H1 (cell line): ENCODE measurements at regions not wholly inside any gene's neighbourhood (a gene's known extent, or its start where the extent isn't known, plus 50 kb on each side); places are given as distances from the start of the nearest gene placed in this dataset.

Source experiments
- ASH2L ChIP-seq: fragments of 200-600, 300-600 bp; sonication (generic); IDR thresholded peaks from one replicate; pipeline ENCODE4 v1.7.1; 2017; ENCODE audit warnings: low read length
- CREB1 ChIP-seq: IDR thresholded peaks from 2 replicates; pipeline ENCODE4 v1.6.1; 2012; ENCODE audit warnings: inconsistent platforms
- EZH2 ChIP-seq: fragments of 200-600 bp; sonication (generic); IDR thresholded peaks from 2 replicates; pipeline ENCODE4 v1.7.1; 2012; ENCODE audit warnings: low read depth, mild to moderate bottlenecking, moderate library complexity, low read length, inconsistent platforms; ENCODE audit not compliant: severe bottlenecking
- JUN ChIP-seq: IDR thresholded peaks from 2 replicates; pipeline ENCODE4 v1.6.1; 2011; ENCODE audit warnings: low read depth, mild to moderate bottlenecking, improper control_type of control experiment, low read length
- NRF1 ChIP-seq: IDR thresholded peaks from 2 replicates; pipeline ENCODE4 v1.6.1; 2011; ENCODE audit warnings: mild to moderate bottlenecking, low read depth, low read length, improper control_type of control experiment
- POLR2A ChIP-seq, 2 experiments: IDR thresholded peaks; 1 replicate in 1 of 2; 2 replicates in 1 of 2; pipeline ENCODE4 v1.6.1; 2011; ENCODE audit warnings: low read depth in 2 of 2, low read length in 2 of 2, mild to moderate bottlenecking in 2 of 2; ENCODE audit errors: control extremely low read depth in 1 of 2
- POLR2AphosphoS5 ChIP-seq: IDR thresholded peaks from 2 replicates; pipeline ENCODE4 v1.6.1; 2011; ENCODE audit warnings: low read depth, low read length
- RFX5 ChIP-seq: IDR thresholded peaks from 2 replicates; pipeline ENCODE4 v1.6.1; 2011; ENCODE audit warnings: low read depth, low read length, improper control_type of control experiment, borderline replicate concordance
- SIN3A ChIP-seq, 2 experiments: IDR thresholded peaks in 1 of 2; conservative IDR thresholded peaks in 1 of 2; 2 replicates each; pipeline ENCODE4 v1.6.1; 2011 to 2012; ENCODE audit warnings: low read length in 2 of 2, improper control_type of control experiment in 1 of 2, low read depth in 1 of 2, mild to moderate bottlenecking in 1 of 2
- SP1 ChIP-seq: IDR thresholded peaks from 2 replicates; pipeline ENCODE4 v1.6.1; 2011; ENCODE audit warnings: low read depth, low read length
- SRF ChIP-seq: IDR thresholded peaks from 2 replicates; pipeline ENCODE4 v1.6.1; 2011; ENCODE audit warnings: mild to moderate bottlenecking, low read depth, low read length, moderate library complexity
- SUZ12 ChIP-seq: fragments of 200-600 bp; sonication (generic); IDR thresholded peaks from 2 replicates; pipeline ENCODE4 v1.6.1; 2012; ENCODE audit warnings: mild to moderate bottlenecking, inconsistent platforms, low read length, moderate library complexity, mixed read lengths
- TEAD4 ChIP-seq: IDR thresholded peaks from 2 replicates; pipeline ENCODE4 v1.6.1; 2012; ENCODE audit warnings: low read depth, low read length, inconsistent platforms, mixed read lengths
- TF ChIP-seq, protein P1 (sequence below), 3 experiments: IDR thresholded peaks; 1 replicate in 2 of 3; 2 replicates in 1 of 3; pipeline versions ENCODE4 v1.5.1 to v1.6.1; 2011; ENCODE audit warnings: low read length in 3 of 3, mild to moderate bottlenecking in 3 of 3, inconsistent platforms in 2 of 3, low read depth in 1 of 3, moderate library complexity in 1 of 3; ENCODE audit not compliant: insufficient read depth in 1 of 3; ENCODE audit errors: control extremely low read depth in 1 of 3

- TF ChIP-seq NRF1 (no peak), SP1 (no peak), POLR2AphosphoS5 (no peak), SIN3A (conservative IDR thresholded peaks at IDR 0.05 in 1 of 2, IDR thresholded peaks at IDR 0.05 in 1 of 2; ENCODE audit: low read depth in 1 of 2, low read length in 2 of 2) (no peak), CREB1 (no peak), RFX5 (no peak), POLR2A (IDR thresholded peaks at IDR 0.05; ENCODE audit: control extremely low read depth in 1 of 2, low read depth in 2 of 2, low read length in 2 of 2) (no peak), EZH2 (no peak), JUN (no peak), SUZ12 (no peak), ASH2L (no peak), TEAD4 (no peak), SRF (no peak)
- TF ChIP-seq, protein P1, sequence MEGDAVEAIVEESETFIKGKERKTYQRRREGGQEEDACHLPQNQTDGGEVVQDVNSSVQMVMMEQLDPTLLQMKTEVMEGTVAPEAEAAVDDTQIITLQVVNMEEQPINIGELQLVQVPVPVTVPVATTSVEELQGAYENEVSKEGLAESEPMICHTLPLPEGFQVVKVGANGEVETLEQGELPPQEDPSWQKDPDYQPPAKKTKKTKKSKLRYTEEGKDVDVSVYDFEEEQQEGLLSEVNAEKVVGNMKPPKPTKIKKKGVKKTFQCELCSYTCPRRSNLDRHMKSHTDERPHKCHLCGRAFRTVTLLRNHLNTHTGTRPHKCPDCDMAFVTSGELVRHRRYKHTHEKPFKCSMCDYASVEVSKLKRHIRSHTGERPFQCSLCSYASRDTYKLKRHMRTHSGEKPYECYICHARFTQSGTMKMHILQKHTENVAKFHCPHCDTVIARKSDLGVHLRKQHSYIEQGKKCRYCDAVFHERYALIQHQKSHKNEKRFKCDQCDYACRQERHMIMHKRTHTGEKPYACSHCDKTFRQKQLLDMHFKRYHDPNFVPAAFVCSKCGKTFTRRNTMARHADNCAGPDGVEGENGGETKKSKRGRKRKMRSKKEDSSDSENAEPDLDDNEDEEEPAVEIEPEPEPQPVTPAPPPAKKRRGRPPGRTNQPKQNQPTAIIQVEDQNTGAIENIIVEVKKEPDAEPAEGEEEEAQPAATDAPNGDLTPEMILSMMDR (IDR thresholded peaks at IDR 0.05; ENCODE audit: control extremely low read depth in 1 of 3, insufficient read depth in 1 of 3, low read depth in 1 of 3, low read length in 3 of 3), result no peak
Observed at GRCh38 chr11:36890121-36890679, 292.2 kb upstream of the RAG2 start.
